HepG2 (cell line): ENCODE measurements at regions not wholly inside any gene's neighbourhood (a gene's known extent, or its start where the extent isn't known, plus 50 kb on each side); places are given as distances from the start of the nearest gene placed in this dataset.

Experiments
- CEBPB ChIP-seq: IDR thresholded peaks from 2 replicates; pipeline ENCODE4 v1.6.1; 2011; ENCODE audit warnings: low read depth, low read length, improper control_type of control experiment, borderline replicate concordance
- KDM6A ChIP-seq: IDR thresholded peaks from 2 replicates; pipeline ENCODE4 v1.6.1; 2016; ENCODE audit warnings: low read depth
- NPAS2 ChIP-seq: sonication (generic); formaldehyde crosslinking; IDR thresholded peaks from 2 replicates; pipeline ENCODE4 v1.8.0; 2022; ENCODE audit warnings: mild to moderate bottlenecking, missing genetic modification reagents, borderline replicate concordance
- NR2F6 ChIP-seq, 2 experiments: IDR thresholded peaks; 2 replicates each; pipeline ENCODE4 v1.6.1; 2016; ENCODE audit warnings: antibody characterized with exemption in 1 of 2, mild to moderate bottlenecking in 1 of 2
- ZNF3 ChIP-seq: IDR thresholded peaks from 2 replicates; pipeline ENCODE4 v1.7.0; 2017; ENCODE audit warnings: inconsistent platforms
- ZNF407 ChIP-seq: sonication (generic); formaldehyde crosslinking; IDR thresholded peaks from one replicate; pipeline ENCODE4 v1.5.1; 2020; ENCODE audit warnings: mild to moderate bottlenecking, missing genetic modification reagents; ENCODE audit errors: not compliant biosample characterization
- TF ChIP-seq, protein P1 (sequence below): sonication (generic); formaldehyde crosslinking; IDR thresholded peaks from 2 replicates; pipeline ENCODE4 v1.4.0; 2020; ENCODE audit warnings: mild to moderate bottlenecking, missing genetic modification reagents

- TF ChIP-seq, protein P1, sequence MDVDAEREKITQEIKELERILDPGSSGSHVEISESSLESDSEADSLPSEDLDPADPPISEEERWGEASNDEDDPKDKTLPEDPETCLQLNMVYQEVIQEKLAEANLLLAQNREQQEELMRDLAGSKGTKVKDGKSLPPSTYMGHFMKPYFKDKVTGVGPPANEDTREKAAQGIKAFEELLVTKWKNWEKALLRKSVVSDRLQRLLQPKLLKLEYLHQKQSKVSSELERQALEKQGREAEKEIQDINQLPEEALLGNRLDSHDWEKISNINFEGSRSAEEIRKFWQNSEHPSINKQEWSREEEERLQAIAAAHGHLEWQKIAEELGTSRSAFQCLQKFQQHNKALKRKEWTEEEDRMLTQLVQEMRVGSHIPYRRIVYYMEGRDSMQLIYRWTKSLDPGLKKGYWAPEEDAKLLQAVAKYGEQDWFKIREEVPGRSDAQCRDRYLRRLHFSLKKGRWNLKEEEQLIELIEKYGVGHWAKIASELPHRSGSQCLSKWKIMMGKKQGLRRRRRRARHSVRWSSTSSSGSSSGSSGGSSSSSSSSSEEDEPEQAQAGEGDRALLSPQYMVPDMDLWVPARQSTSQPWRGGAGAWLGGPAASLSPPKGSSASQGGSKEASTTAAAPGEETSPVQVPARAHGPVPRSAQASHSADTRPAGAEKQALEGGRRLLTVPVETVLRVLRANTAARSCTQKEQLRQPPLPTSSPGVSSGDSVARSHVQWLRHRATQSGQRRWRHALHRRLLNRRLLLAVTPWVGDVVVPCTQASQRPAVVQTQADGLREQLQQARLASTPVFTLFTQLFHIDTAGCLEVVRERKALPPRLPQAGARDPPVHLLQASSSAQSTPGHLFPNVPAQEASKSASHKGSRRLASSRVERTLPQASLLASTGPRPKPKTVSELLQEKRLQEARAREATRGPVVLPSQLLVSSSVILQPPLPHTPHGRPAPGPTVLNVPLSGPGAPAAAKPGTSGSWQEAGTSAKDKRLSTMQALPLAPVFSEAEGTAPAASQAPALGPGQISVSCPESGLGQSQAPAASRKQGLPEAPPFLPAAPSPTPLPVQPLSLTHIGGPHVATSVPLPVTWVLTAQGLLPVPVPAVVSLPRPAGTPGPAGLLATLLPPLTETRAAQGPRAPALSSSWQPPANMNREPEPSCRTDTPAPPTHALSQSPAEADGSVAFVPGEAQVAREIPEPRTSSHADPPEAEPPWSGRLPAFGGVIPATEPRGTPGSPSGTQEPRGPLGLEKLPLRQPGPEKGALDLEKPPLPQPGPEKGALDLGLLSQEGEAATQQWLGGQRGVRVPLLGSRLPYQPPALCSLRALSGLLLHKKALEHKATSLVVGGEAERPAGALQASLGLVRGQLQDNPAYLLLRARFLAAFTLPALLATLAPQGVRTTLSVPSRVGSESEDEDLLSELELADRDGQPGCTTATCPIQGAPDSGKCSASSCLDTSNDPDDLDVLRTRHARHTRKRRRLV (CRISPR knock-in tag) = no peak
- TF ChIP-seq ZNF3 (CRISPR knock-in tag) (no peak), ZNF407 (CRISPR knock-in tag) (no peak), NR2F6 (IDR thresholded peaks at IDR 0.05) (no peak), NR2F6 (CRISPR knock-in tag; IDR thresholded peaks at IDR 0.05) (no peak), CEBPB (no peak), KDM6A (no peak), NPAS2 (CRISPR knock-in tag) (no peak)
Observed at GRCh38 chr14:49999826-50000379, 107.0 kb downstream of the ARF6 start (continued).
